ENCODE measurements at regions not wholly inside any gene's neighbourhood (a gene's known extent, or its start where the extent isn't known, plus 50 kb on each side); places are given as distances from the start of the nearest gene placed in this dataset.
"Not testable (repeated sequence)": the region's sequence is repeated elsewhere in the genome, so short reads cannot be mapped to it uniquely, and the experiment has no call there.

DNA sequence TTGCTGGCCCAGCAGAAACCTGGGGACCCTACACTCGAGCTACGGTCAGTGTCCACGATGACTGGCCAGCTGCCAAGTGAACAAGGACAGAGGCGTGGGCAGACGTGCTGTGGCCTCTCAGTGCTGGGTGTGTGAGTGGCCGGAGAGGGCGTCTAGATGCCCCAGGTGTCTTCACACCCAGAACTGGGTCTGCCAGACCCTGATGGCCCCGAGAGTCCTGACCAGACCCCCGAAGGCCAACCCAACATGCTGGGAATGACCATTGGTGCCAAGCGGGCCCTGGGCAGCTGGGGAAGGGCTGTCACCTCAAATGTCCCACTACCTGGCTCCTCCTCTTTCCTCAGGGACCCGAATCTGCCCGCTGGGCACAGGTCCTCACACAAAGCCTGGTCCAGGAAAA is 104.5 kb upstream of the SULF2 start:
- TF ChIP-seq, protein P1, sequence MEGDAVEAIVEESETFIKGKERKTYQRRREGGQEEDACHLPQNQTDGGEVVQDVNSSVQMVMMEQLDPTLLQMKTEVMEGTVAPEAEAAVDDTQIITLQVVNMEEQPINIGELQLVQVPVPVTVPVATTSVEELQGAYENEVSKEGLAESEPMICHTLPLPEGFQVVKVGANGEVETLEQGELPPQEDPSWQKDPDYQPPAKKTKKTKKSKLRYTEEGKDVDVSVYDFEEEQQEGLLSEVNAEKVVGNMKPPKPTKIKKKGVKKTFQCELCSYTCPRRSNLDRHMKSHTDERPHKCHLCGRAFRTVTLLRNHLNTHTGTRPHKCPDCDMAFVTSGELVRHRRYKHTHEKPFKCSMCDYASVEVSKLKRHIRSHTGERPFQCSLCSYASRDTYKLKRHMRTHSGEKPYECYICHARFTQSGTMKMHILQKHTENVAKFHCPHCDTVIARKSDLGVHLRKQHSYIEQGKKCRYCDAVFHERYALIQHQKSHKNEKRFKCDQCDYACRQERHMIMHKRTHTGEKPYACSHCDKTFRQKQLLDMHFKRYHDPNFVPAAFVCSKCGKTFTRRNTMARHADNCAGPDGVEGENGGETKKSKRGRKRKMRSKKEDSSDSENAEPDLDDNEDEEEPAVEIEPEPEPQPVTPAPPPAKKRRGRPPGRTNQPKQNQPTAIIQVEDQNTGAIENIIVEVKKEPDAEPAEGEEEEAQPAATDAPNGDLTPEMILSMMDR (IDR thresholded peaks at IDR 0.05), result not testable (repeated sequence)
- not testable (repeated sequence) for TF ChIP-seq POLR2A (IDR thresholded peaks at IDR 0.05)
